Hematopoietic multipotent progenitor cell treated with erythropoietin and hydrocortisone succinate and interleukin-3 and kit ligand, for 15 days (in vitro differentiated cells): ENCODE measurements at regions not wholly inside any gene's neighbourhood (a gene's known extent, or its start where the extent isn't known, plus 50 kb on each side); places are given as distances from the start of the nearest gene placed in this dataset.

ENCODE experiments used
- DNase-seq: peaks from one replicate; pipeline ENCODE4 v3.0.0-alpha.2; 2015; ENCODE audit warnings: low spot score

DNA sequence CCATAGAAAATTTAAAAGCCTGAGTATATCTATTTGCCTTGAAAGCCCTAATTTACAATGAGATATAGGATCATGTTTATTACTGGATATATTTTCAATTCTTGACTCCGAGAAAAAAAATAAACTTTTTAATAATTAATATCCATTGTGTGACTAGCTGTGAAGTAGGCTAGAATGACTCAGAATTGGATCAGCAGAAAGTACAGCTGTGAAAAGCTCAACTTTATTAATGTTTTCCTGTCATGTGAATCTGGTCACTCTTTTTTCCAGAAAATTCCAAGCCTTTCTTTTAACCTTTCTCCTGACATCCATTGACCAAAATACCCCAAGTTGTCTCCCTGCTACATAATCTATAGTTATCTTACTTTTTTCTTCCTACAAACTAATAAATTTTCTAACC lies 171.8 kb upstream of the PACRGL start:
- no peak for DNase-seq

DNA sequence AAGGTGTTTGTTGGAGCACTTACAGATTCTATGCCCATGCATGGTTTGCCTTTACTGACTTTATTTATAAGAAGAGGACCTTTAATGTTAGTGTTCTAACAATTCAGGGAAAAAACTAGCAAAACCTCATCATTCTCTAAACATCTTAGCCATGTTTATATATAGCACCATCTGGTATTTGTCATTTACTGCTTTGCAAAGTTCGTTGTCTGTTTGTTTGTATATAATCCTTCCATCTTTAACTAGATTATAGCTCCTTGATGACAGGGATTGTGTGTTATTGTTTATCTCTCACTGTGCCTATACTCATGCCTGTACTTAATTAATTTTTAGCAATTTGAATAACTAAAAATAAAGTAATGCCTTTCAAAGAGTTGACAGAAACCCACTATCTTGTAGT lies 170.6 kb upstream of the PACRGL start:
- no peak for DNase-seq

DNA sequence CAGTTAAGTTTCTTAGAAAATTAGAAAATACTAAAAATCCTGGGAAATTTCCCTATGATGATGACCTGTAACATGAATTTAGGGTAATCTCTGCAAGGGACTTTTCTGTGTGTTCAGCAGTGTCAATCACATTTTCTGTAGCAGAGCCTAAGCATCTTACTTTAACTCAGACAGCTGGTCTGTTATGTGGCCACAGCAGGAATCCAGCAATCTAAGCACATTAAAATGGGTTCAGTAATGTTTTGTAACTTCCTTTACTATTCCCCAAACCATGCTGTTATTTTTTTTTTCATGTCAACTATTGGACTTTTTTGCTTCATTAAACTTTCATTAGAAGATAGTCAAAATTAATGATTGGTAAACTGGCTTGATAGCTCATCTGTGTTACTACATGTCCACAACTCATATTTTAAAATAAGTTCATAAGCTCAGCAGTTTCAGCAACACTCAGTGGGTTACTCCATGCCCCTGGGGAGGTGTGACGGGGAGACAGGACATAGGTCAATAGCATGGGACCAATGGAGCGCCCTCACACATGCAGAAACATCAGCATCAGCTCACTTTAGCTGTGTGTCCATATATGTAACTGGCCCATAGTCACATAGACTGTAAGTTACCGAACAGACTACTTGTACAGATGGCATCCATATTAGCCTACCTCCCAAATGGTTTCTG lies 168.0 kb upstream of the PACRGL start:
- no peak for DNase-seq

DNA sequence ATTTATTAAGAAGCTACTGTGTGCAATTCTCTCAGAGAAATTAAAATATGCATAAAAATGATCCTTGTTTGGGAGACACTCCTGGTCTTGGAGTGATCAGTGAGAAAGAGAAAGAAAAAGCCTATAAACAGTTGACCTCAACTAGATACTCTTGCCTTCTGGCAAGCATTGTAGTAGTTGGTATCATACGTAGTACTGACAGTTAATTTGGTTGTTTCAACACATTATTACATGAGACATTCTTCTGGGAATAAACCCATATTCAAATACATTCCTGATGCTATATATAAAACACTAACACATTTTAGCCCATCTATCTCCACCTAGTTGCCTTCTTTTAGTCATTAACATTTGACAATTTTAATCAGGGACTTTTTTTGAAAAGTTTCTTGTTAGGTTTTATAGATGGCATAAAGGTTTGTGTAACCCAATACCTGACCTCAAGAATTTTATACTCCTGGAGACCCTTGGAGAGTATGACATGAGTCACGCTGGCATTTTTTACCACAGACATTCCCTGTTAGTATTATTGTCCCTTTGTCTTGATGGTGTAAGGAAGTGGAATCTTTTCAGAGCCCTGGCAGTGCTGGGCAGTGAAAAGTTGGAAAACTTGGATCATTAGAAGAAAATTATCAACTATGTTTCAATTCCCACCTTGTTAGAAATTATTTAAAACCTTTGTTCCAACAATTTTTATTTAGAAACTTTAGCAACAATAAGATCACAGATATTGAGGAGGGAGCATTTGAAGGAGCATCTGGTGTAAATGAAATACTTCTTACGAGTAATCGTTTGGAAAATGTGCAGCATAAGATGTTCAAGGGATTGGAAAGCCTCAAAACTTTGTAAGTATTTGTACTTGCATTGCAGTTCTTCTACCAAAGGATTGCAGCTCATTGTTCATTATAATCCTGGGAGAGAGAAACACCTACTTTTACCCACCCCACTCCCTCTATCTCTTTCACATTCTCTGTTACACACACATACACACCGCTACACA lies 167.1 kb upstream of the PACRGL start:
- no peak for DNase-seq

DNA sequence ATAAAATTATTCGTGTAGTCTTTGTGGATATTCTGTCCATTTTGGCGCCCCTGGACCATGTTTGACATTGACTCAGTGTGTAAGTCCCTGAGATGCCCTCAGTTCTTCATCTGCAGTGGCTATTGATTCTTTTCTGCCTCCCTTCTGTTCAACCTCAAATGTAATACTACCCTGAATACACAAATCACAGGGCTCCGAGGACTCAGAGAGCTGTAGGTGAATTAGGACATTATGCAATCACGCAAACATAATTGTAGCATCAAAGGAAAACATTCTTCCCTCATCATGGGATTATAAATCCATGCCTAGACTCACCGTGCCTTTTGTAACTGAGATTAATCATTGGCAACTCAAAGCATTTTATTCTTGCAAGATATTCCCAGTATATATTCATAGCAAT lies 161.4 kb upstream of the PACRGL start:
- no peak for DNase-seq

DNA sequence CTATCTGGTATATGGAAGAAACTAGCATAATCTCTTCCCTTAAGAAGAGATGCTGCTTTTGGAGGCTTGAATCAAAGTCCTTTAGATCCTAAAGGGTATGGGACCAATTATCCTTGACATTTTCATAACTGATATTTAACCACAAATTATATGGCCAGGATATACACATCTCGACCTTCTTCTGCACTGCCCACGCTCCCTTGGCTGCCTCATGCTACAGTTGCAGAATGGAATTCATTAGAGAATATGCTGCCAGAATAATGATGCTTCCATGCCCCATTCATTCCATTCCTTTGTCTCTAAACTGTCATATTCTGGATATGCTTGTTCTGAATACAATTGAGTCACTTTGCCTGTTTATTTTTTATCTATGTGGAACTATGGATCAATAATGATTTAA lies 157.1 kb upstream of the PACRGL start:
- no peak for DNase-seq

DNA sequence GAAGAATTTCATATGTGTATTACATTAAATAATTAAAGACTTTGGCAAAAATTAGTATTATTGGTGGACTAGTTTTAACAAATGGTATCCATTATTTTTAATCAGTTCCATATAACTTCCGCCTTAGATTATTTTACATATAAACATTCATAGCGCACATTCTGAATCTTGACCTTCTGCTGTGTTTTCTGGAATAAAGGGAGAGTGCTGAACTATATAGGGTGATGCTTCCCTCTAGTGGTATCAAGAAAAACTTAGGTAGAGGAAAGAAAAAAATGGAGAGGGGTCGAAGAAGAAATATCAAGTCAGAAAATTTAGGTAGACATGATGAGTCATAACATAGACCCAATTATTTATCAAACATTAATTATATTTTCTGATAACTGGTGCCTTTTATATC lies 155.6 kb upstream of the PACRGL start:
- no peak for DNase-seq

DNA sequence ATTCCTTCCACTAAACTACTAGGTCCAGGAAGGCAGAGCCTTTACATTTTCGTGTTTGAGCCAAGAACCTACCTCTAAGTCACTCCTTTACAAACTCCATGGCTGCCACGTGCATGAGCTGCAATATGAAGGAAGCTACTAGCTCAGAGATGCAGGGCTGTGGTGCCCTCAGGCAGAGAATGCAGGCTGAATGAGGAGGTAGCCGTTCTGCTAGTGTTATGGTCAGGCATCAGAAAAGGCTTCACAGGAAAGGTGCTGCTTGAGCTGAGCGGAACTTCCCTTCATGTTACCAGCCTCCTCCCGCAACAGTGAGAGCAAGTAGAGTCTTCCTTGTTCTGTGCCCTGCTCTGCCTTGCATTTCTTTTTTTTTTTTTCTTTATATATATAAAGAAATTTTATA lies 148.3 kb upstream of the PACRGL start:
- no peak for DNase-seq

DNA sequence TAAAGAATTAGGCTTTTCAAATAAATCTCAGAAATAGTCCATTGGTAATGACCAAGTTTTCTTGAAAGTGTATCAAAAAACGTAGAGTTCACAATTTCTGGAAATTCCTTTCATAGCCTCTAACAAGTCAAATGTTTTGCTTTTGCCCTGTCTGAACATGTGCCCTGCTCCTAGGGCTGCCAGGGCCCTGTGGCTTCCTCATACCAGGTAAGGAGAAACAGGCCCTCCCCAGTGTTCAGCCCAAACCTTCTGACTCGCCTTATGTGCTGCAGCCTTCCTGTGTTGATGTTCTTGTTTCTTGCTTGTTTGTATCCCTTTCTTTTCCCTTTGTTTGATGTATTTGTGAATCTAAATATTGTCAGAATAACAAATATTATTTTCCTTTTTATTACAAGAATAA lies 146.1 kb upstream of the PACRGL start:
- no peak for DNase-seq

DNA sequence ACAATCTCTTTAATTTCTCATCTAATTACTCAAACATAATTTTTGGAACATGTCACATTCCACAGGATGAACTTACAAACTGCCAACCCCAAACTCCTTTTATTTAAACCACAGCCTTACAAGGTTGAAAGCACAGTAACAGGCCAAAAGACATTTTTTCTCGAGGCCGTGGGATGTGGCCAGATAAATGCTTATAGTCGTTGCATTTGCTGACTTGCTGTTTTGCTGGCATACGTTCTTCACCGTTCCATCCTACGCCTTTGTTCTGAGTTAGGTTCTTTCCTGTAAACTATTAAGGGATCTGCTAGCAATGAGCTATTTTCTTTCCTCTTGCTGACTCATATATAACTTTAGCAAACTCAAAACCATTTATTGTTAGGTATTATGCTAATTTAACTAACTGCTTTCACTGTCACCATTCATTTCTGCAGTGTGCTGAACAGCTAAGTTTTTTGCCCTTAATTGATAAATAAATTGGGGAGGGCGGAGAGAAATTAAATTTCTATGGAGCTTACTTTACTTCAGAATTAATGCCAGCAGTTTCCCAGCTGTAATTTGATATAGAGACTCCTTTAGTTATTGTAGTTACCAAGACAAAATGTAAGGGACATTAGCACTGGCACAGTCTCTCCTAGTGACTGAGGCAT lies 135.1 kb upstream of the PACRGL start:
- no peak for DNase-seq

DNA sequence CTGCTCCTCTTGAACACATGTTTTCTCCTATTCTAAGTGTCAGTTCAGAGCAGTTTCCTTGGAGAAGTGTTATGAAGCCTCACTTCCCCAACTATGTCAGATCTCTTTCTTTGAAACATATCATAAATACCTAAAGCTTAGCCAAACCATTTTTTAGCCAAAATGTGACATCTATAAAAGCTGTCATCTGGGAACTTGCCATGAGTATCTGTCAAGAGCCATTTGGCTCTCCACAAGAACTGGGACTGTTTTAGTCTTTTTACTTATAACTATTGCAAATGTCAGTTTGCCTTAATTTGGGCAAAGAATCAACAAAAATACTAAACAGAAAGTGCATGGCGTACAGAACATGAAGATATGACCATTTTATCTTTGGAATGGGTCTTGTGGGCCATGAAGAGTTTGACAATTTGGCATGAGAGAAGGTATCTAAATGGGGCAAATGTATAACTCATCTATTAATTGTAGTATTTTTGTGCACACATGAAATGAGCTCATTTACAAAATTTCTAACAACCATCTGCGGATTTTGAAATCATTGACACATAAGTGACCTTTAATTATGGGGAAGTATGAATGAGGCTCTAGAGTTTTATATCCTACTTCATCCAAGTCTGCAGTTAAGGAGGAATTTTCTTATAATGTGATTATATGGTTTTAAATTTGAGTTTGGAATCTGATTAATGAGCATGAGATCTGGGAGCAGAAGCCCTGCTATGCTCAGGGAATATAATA lies 129.1 kb upstream of the PACRGL start:
- no peak for DNase-seq

DNA sequence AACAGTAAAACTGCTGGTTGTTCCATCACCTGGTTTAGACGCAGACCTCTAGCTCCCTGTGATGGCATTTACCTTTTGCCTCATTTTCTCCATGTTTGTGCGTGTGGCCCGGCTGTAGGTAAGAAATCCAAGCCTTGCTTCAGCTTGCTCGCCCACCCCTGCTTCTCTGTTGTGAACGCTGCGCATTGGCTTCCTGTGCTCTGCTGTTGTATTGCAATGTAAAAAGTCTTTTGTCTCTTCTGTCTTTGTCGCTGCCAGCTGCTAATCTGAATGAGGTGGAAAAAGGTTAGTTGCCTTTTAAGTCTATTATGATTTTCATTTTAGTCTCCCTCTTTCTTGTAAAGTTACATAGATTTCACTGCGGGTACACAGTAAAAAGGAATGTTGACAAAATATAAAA lies 127.3 kb upstream of the PACRGL start:
- no peak for DNase-seq

DNA sequence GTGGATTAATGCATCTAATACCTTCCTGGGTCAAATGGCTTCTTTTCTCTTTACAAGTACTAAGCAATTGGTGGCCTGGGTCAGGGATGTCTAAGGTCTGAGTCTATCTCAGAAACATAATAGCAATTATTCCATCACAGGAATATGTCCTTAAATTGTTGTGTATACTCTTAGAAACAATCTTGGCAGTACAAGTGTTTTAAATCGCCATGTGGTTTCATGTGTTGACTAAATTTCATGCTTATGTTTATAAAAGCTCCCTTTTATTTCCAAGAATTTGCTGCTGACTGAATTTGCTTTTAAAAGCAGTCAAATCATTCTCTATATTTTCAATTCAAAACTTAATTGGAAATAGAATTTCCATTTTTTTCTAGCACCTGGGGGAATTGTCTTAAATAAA lies 125.3 kb upstream of the PACRGL start:
- no peak for DNase-seq

DNA sequence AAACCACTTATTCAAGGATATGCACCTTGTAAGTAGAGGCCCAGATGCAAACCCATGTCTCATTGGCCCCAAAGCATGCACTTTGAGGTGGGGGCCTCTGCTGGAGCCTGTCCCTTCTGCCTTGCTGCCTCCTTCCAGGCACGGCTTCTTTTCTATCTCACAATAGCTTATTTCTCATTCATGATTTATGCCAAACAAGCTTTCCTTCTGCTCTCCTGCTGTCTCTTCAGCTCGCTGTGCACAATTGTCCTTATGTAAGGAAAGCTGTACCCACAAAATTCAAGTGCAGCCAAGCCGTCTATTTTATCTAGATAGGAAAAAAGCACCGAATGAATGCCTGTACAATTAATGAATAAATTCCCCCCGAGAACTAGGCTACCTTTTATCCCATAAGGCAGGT lies 124.8 kb upstream of the PACRGL start:
- no peak for DNase-seq

DNA sequence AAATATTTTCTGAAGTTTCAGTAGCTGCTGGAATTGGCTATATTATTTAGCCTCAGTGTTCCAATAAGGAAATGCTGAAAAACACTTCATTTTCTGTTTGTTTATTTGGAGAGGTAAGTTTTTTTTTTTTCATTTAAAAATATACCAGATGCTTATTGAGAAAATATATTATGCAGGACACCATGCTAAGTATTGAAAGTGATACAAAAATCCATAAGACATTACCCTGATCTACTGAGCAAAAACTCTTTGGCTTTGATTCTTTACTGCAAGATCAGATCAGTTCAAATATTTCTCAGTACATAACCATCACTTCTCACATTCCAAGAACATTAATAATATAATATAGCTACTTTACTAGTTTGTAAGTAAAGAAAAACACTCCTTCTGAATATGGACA lies 123.4 kb upstream of the PACRGL start:
- no peak for DNase-seq

DNA sequence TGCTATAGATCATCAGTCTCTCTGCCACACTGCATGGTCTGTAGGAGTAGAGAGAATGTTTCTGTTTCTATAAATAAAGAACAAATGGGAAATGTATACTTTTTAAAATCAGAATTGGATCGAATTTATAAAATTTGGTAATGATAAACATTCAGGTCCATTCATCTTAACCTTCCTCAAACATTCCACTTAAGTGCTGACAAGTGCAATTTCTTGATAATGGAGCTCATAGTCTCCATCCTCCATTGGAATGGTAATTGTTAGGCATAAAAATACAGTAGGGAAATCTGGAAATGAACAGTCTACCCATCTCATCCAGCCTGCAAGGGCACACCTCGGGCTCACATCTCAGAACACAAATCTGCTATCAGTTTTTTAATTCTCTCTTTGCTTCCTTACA lies 122.6 kb upstream of the PACRGL start:
- no peak for DNase-seq

DNA sequence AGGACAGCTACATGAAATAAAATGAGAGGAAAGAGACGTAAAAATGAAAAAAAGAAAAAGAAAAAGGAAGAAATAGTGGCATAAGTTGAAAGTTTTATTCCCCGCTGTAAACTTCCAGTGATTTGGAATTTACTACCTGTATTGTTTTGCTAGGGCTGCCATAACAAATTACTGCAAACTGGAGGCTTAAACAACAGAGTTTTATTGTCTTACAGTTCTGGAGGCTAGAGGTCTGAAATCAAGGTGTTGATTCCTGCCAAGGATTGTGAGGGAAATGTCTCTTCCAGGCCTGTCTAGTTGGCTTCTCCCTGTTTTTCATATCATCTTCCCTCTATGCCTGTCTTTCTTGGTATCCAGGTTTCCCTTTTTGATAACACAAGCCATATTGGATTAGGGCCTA lies 119.4 kb upstream of the PACRGL start:
- DNase-seq: no peak

DNA sequence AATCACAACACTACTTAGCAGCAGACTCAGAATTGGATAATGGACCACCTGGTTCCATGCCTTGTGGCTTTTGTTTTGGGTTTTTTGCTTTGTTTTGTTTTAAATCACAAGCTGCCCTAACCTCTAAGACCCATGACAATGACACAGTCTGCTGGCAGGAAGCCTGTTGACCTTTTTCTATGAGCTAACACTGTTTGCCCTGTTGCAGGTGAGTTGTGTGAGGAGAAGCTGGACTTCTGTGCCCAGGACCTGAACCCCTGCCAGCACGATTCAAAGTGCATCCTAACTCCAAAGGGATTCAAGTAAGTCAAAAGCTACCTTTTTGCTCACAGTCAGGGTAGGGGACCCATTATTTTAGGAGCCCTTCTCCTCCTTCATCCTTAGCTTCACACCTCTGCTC lies 110.8 kb upstream of the PACRGL start:
- DNase-seq: no peak

DNA sequence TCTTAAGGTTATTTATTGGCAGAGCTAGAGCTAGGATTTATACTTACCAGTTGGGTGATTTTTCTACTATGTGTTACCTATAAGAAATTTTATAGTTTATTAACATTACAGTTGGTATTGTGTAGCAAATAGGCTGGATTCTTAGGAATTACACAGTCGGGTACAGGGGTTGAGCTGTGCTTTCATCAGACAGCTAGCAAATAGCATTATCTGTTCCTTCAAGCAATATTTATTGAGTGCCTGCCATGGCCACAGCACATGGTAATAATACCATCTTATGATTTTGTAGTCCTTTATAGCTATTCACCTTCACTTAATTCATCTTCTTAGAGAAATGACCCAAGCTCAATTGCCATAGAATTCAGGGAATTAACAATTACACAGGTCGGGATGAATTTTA lies 109.4 kb upstream of the PACRGL start:
- no peak for DNase-seq

DNA sequence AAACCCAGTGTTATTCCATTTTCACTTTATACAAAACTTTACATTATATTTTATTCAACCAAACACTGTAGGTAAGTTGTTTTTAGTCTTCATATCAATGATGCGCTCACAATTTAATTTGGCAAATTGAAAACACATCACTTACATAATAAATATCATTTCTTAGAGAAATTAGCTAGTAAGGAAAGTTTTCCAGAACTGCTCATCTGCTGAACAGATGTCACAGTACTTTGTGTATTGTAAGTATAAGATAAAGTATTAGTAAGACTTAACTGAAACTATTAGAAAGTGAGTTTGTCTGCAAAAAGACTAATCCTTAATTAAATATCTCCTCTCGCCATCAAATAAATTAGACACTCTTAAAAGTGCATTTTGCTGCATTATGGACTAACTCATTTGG lies 108.7 kb upstream of the PACRGL start:
- no peak for DNase-seq

DNA sequence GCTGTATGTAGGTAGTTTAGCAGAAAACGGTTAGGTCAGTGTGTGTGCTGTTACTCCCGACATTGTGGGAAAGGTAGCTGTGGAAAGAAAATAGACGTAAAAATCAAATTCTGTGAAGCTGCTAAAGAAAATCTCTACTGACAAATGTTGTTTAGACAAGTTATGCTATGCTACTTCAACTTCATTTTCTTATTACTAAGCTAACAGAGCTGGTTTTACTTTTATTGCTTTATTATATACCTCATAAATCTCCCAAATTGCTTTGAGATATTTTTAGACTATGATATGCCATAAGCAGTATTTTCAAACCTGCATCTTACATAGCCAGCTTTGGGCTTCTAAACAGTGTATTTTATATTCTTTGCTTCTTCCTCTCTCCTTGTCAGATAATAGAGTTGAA lies 108.2 kb upstream of the PACRGL start:
- no peak for DNase-seq

DNA sequence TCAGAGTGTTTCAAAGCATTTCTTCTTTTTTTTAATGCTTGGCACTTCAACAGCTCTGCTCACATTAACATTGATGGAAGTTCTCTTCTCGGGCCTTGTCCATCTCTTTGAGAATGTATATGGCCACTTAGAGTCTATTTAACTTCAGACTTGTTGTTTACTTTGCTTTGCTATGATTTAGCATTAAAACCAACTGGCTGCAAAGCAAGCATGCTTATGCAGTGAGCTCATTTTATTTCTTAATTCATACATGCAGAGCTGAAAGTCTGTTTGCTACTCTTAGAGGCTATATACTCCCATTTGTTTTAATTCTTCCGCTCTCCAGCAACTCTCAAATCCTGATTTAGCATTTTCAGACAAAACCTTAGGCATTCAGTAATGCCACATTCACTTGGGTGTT lies 107.6 kb upstream of the PACRGL start:
- no peak for DNase-seq
